Gastroesophageal sphincter (tissue), 4 donors: ENCODE measurements at regions not wholly inside any gene's neighbourhood (a gene's known extent, or its start where the extent isn't known, plus 50 kb on each side); places are given as distances from the start of the nearest gene placed in this dataset.
"Not testable (repeated sequence)": the region's sequence is repeated elsewhere in the genome, so short reads cannot be mapped to it uniquely, and the experiment has no call there.

Experiments
- ATAC-seq: fragments of 150-250 bp; one replicate; pipeline ENCODE4 v1.9.1; 2016; ENCODE audit warnings: mild to moderate bottlenecking, moderate library complexity
- H3K27ac ChIP-seq, 4 donors: fragments of 200-600 bp; sonication (generic) in 3 of 4; 1 replicate in 3 of 4; 2 replicates in 1 of 4; pipeline ENCODE4 v1.5.1; 2016 to 2019
- H3K27me3 ChIP-seq: fragments of 200-600 bp; sonication (generic); one replicate; pipeline ENCODE4 v1.5.1; 2019
- H3K36me3 ChIP-seq, 2 donors: fragments of 200-600 bp; sonication (generic); one replicate each; pipeline ENCODE4 v1.5.1; 2019; ENCODE audit warnings: control low read depth in 1 of 2
- H3K4me1 ChIP-seq, 3 donors: fragments of 200-600 bp; sonication (generic); 1 replicate in 2 of 3; 2 replicates in 1 of 3; pipeline ENCODE4 v1.5.1; 2016 to 2019; ENCODE audit warnings: control low read depth in 2 of 3
- H3K4me3 ChIP-seq, 2 donors: fragments of 200-600 bp; sonication (generic); one replicate each; pipeline ENCODE4 v1.5.1; 2019; ENCODE audit warnings: mild to moderate bottlenecking in 1 of 2, moderate library complexity in 1 of 2
- H3K9me3 ChIP-seq, 3 donors: fragments of 200-600 bp; sonication (generic); one replicate each; pipeline ENCODE4 v1.5.1; 2017 to 2019; ENCODE audit warnings: control low read depth in 2 of 3
- CTCF ChIP-seq, 4 experiments: fragments of 200-600 bp in 2 of 4; fragments of 450-650 bp in 2 of 4; sonication (generic) in 1 of 4; IDR thresholded peaks; one replicate each; pipeline ENCODE4 v1.5.1; 2017 to 2019; ENCODE audit warnings: antibody characterized with exemption in 4 of 4, mild to moderate bottlenecking in 2 of 4, moderate library complexity in 2 of 4
- EP300 ChIP-seq: sonication (generic); formaldehyde crosslinking; IDR thresholded peaks from one replicate; pipeline ENCODE4 v1.6.1; 2017; ENCODE audit warnings: antibody characterized with exemption, mild to moderate bottlenecking
- POLR2A ChIP-seq, 2 donors: fragments of 450-650 bp; IDR thresholded peaks; one replicate each; pipeline ENCODE4 v1.6.1; 2017; ENCODE audit warnings: antibody characterized with exemption in 2 of 2, mild to moderate bottlenecking in 2 of 2, moderate library complexity in 1 of 2
- POLR2AphosphoS5 ChIP-seq: sonication (generic); formaldehyde crosslinking; IDR thresholded peaks from one replicate; pipeline ENCODE4 v1.6.1; 2017; ENCODE audit warnings: antibody characterized with exemption
- WGBS, 2 donors: methylation state at CpG; one replicate each; pipeline ENCODE4 v1.1.5; 2018; ENCODE audit warnings: low coverage in 1 of 2; 5-methylcytosine and 5-hydroxymethylcytosine counted together

- Histone ChIP-seq H3K9me3 (peaks cover 0 to 4% (median 0%) of the 10 kb centered on the region in 3 donors), H3K27ac (no peak overlapping the region), H3K27me3 (no peaks in the 10 kb centered on the region), H3K4me3 (no peak overlapping the region), H3K4me1 (no peaks in the 10 kb centered on the region), H3K36me3 (no peaks in the 10 kb centered on the region)
- no peak for ATAC-seq
- TF ChIP-seq CTCF (IDR thresholded peaks at IDR 0.05) (no peak), POLR2A (IDR thresholded peaks at IDR 0.05) (no peak), EP300 (no peak), POLR2AphosphoS5 (no peak)
- 73 to 92% methylated on average over 1 to 2 of the region's 2 CpGs for WGBS, 2 donors
These were observed 270.5 kb downstream of the BCAT1 start for GRCh38 chr12:24678436-24678835.

- Histone ChIP-seq H3K27me3 (no peaks in the 10 kb centered on the region), H3K4me1 (no peaks in the 10 kb centered on the region), H3K4me3 (no peak overlapping the region), H3K27ac (no peak overlapping the region), H3K9me3 (no peaks in the 10 kb centered on the region), H3K36me3 (no peaks in the 10 kb centered on the region)
- 52 to 90% methylated on average over 2 of the region's 2 CpGs for WGBS, 2 donors
- ATAC-seq, result no peak
- TF ChIP-seq EP300 (no peak), POLR2AphosphoS5 (no peak), POLR2A (IDR thresholded peaks at IDR 0.05) (no peak), CTCF (IDR thresholded peaks at IDR 0.05) (no peak)
These were observed 280.3 kb downstream of the BCAT1 start for GRCh38 chr12:24668563-24668962.

GRCh38 chr12:24664161-24664880 lies 284.6 kb downstream of the BCAT1 start:
- H3K27ac ChIP-seq, result no peak overlapping the region
- no peaks in the 10 kb centered on the region for H3K4me1 ChIP-seq
- no peak for TF ChIP-seq CTCF (IDR thresholded peaks at IDR 0.05)
- no peak for TF ChIP-seq POLR2A (IDR thresholded peaks at IDR 0.05)
- no peak for TF ChIP-seq POLR2AphosphoS5
- TF ChIP-seq EP300, result no peak
- WGBS, 2 donors, result 86 to 96% methylated on average over 8 to 9 of the region's 9 CpGs
- H3K36me3 ChIP-seq, result no peaks in the 10 kb centered on the region
- no peak overlapping the region for H3K4me3 ChIP-seq
- no peak for ATAC-seq
- no peaks in the 10 kb centered on the region for H3K27me3 ChIP-seq
- H3K9me3 ChIP-seq, result no peaks in the 10 kb centered on the region

- no peak overlapping the region for H3K27ac ChIP-seq
- no peak for TF ChIP-seq POLR2AphosphoS5
- no peak for TF ChIP-seq EP300
- TF ChIP-seq CTCF (IDR thresholded peaks at IDR 0.05), result no peak
- TF ChIP-seq POLR2A (IDR thresholded peaks at IDR 0.05), result no peak
- H3K4me3 ChIP-seq, result no peak overlapping the region
- H3K36me3 ChIP-seq, result no peaks in the 10 kb centered on the region
- peak; percentile 80 for ATAC-seq
- WGBS, 2 donors, result 67% methylated on average over 1 of the region's 5 CpGs; no CpG with 5 or more reads in 1 of the 2 donors
- H3K27me3 ChIP-seq, result no peaks in the 10 kb centered on the region
- no peaks in the 10 kb centered on the region for H3K9me3 ChIP-seq
- no peaks in the 10 kb centered on the region for H3K4me1 ChIP-seq
These were observed 287.2 kb downstream of the BCAT1 start for GRCh38 chr12:24661657-24662096.

- Histone ChIP-seq H3K27me3 (no peaks in the 10 kb centered on the region), H3K36me3 (no peaks in the 10 kb centered on the region), H3K27ac (no peak overlapping the region), H3K4me1 (no peaks in the 10 kb centered on the region), H3K9me3 (peaks cover 0 to 6% (median 0%) of the 10 kb centered on the region in 3 donors), H3K4me3 (no peak overlapping the region)
- WGBS, 2 donors, result 80 to 100% methylated on average over 1 of the region's 1 CpG
- TF ChIP-seq POLR2AphosphoS5 (no peak), POLR2A (IDR thresholded peaks at IDR 0.05) (no peak), EP300 (no peak), CTCF (IDR thresholded peaks at IDR 0.05) (no peak)
- ATAC-seq, result no peak
These were observed 289.9 kb downstream of the BCAT1 start for GRCh38 chr12:24659016-24659415.

GRCh38 chr12:24654344-24654743 lies 294.6 kb downstream of the BCAT1 start:
- not testable (repeated sequence) for ATAC-seq, H3K4me1 ChIP-seq, H3K27ac ChIP-seq, H3K4me3 ChIP-seq, H3K27me3 ChIP-seq, H3K36me3 ChIP-seq
- WGBS, 2 donors, result 97 to 100% methylated on average over 1 to 3 of the region's 4 CpGs
- peaks cover 0 to 15% (median 0%) of the 10 kb centered on the region in 3 donors for H3K9me3 ChIP-seq
